ENCODE measurements at regions not wholly inside any gene's neighbourhood (a gene's known extent, or its start where the extent isn't known, plus 50 kb on each side); places are given as distances from the start of the nearest gene placed in this dataset.

- no peak for TF ChIP-seq MAX (IDR thresholded peaks at IDR 0.05; ENCODE audit: low read depth)
- no peak for TF ChIP-seq RFX5 (IDR thresholded peaks at IDR 0.05; ENCODE audit: low read length)
- no peak for TF ChIP-seq FOXJ3 (CRISPR knock-in tag; IDR thresholded peaks at IDR 0.05)
- TF ChIP-seq CTCF (IDR thresholded peaks at IDR 0.05): no peak
- no peak for TF ChIP-seq YY1 (IDR thresholded peaks at IDR 0.05; ENCODE audit: low read depth)
- TF ChIP-seq MEF2A (IDR thresholded peaks at IDR 0.05; ENCODE audit: borderline replicate concordance, low read depth): no peak
- no peak for TF ChIP-seq GABPA (IDR thresholded peaks at IDR 0.05; ENCODE audit: low read depth)
- peak; percentile 83 for TF ChIP-seq JUND (IDR thresholded peaks at IDR 0.05)
- TF ChIP-seq MXI1 (IDR thresholded peaks at IDR 0.05; ENCODE audit: low read depth, low read length): no peak
- TF ChIP-seq USF1 (IDR thresholded peaks at IDR 0.05; ENCODE audit: borderline replicate concordance, low read depth): no peak
- TF ChIP-seq SIN3A (IDR thresholded peaks at IDR 0.05; ENCODE audit: borderline replicate concordance, low read depth, low read length): no peak
- peak; percentile 63 for TF ChIP-seq PBX3 (IDR thresholded peaks at IDR 0.05)
- no peak for TF ChIP-seq ELF1 (IDR thresholded peaks at IDR 0.05)
- peak; percentile 52; the same call in 1 of the 2 replicates for TF ChIP-seq NFIC (IDR thresholded peaks at IDR 0.05; ENCODE audit: borderline replicate concordance)
- TF ChIP-seq USF2 (IDR thresholded peaks at IDR 0.05; ENCODE audit: borderline replicate concordance, low read depth, low read length): no peak
- TF ChIP-seq, protein P1, sequence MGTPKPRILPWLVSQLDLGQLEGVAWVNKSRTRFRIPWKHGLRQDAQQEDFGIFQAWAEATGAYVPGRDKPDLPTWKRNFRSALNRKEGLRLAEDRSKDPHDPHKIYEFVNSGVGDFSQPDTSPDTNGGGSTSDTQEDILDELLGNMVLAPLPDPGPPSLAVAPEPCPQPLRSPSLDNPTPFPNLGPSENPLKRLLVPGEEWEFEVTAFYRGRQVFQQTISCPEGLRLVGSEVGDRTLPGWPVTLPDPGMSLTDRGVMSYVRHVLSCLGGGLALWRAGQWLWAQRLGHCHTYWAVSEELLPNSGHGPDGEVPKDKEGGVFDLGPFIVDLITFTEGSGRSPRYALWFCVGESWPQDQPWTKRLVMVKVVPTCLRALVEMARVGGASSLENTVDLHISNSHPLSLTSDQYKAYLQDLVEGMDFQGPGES (IDR thresholded peaks at IDR 0.05; ENCODE audit: low read depth, low read length): no peak
- no peak for TF ChIP-seq RAD21 (IDR thresholded peaks at IDR 0.05; ENCODE audit: low read length)
- TF ChIP-seq RXRA (IDR thresholded peaks at IDR 0.05; ENCODE audit: borderline replicate concordance, low read depth): no peak
- peak in 1 of 2 experiments; percentile 56; a peak in 1 of 4 replicates for TF ChIP-seq EP300 (IDR thresholded peaks at IDR 0.05; ENCODE audit: borderline replicate concordance in 1 of 2, low read depth in 1 of 2, low read length in 1 of 2)
- 0 out of 2 replicates have a peak, but pooled peaks have one; percentile 16 for TF ChIP-seq FOXM1 (IDR thresholded peaks at IDR 0.05; ENCODE audit: low read depth)
- TF ChIP-seq FOSL2 (IDR thresholded peaks at IDR 0.05; ENCODE audit: borderline replicate concordance, low read depth): peak; percentile 65; the same call in 1 of the 2 replicates
- no peak for TF ChIP-seq EZH2phosphoT487 (IDR thresholded peaks at IDR 0.05; ENCODE audit: borderline replicate concordance, low read depth)
- peak; percentile 79 for TF ChIP-seq TCF12 (IDR thresholded peaks at IDR 0.05)
- no peak for TF ChIP-seq POLR2AphosphoS5 (IDR thresholded peaks at IDR 0.05; ENCODE audit: low read depth, low read length)
- peak; percentile 66; the same call in 1 of the 2 replicates for TF ChIP-seq TEAD4 (IDR thresholded peaks at IDR 0.05; ENCODE audit: borderline replicate concordance, insufficient read depth)
- TF ChIP-seq NRF1 (IDR thresholded peaks at IDR 0.05; ENCODE audit: low read depth, low read length): no peak
- no peak for TF ChIP-seq GATA2 (CRISPR knock-in tag; IDR thresholded peaks at IDR 0.05)
- no peak for TF ChIP-seq SMC3 (IDR thresholded peaks at IDR 0.05; ENCODE audit: low read depth, low read length)
- H3K4me2 ChIP-seq: no peak overlapping the region
- no peak for DNase-seq
- H3K36me3 ChIP-seq (replicated peaks in 1 of 2; ENCODE audit: control insufficient read depth in 1 of 2, insufficient read depth in 2 of 2, low read length in 1 of 2): no peaks in the 10 kb centered on the region
- no peak overlapping the region for H3K9ac ChIP-seq
- CTCF ChIA-PET: no interaction called here
- peaks cover 10% of the 10 kb centered on the region for H3F3A ChIP-seq (replicated peaks; ENCODE audit: insufficient read depth)
- no peaks in the 10 kb centered on the region for H4K20me1 ChIP-seq (ENCODE audit: insufficient read depth)
- no peaks in the 10 kb centered on the region for H3K4me1 ChIP-seq (ENCODE audit: control insufficient read depth in 1 of 2, insufficient read depth in 2 of 2, low read depth in 1 of 2, low read length in 1 of 2)
- H3K9me3 ChIP-seq: peaks cover 13% of the 10 kb centered on the region; the same call in 1 of the 2 replicates
- no peak overlapping the region; a peak in 1 of 4 replicates for H3K4me3 ChIP-seq (ENCODE audit: low read depth in 2 of 2, low read length in 1 of 2)
- H3K27me3 ChIP-seq (ENCODE audit: insufficient read depth): no peaks in the 10 kb centered on the region
- no peak overlapping the region for H2AFZ ChIP-seq (ENCODE audit: low read depth)
- no peaks in the 10 kb centered on the region for H3K79me2 ChIP-seq (ENCODE audit: insufficient read depth)
- POLR2A ChIA-PET: no interaction called here
- no peaks in the 10 kb centered on the region for H3K9me2 ChIP-seq
- peak overlapping the region in 1 of 2 experiments; percentile 43; a peak in 1 of 4 replicates for H3K27ac ChIP-seq (ENCODE audit: low read depth in 2 of 2, low read length in 1 of 2)
These were observed 189.3 kb downstream of the NECTIN3 start for GRCh38 chr3:111260878-111261277.
